SK-N-SH (cell line): ENCODE measurements at regions not wholly inside any gene's neighbourhood (a gene's known extent, or its start where the extent isn't known, plus 50 kb on each side); places are given as distances from the start of the nearest gene placed in this dataset.

ENCODE experiments used
- CTCF ChIA-PET: fragments of 300-600, 350-600 bp; formaldehyde crosslinking; extraction: SDS; loops from one replicate; lab custom pipeline; 2021; lab: Yijun Ruan, JAX
- POLR2A ChIA-PET: fragments of 350-600 bp; sonication (Branson Sonifier 250); formaldehyde crosslinking; extraction: SDS; loops from one replicate; lab custom pipeline; 2020; ENCODE audit warnings: antibody characterized with exemption, inconsistent platforms; lab: Yijun Ruan, JAX
- DNase-seq: peaks from one replicate; pipeline ENCODE4 v3.0.0; 2012
- H2AFZ ChIP-seq: fragments of 200-600 bp; sonication (generic); 2 replicates; pipeline ENCODE4 v1.8.1; 2016; ENCODE audit warnings: antibody characterized with exemption, mild to moderate bottlenecking, low read depth
- H3F3A ChIP-seq: fragments of 200-600 bp; sonication (generic); replicated peaks from 2 replicates; pipeline ENCODE3; 2016; ENCODE audit warnings: antibody characterized with exemption, mild to moderate bottlenecking; ENCODE audit not compliant: insufficient read depth
- H3K27ac ChIP-seq, 2 experiments: fragments of 200-500 bp in 1 of 2; fragments of 200-600 bp in 1 of 2; sonication (Bioruptor generic) in 1 of 2; sonication (generic), shearing (Covaris generic) in 1 of 2; 2 replicates each; pipeline versions ENCODE4 v1.5.1 to v1.6.1; 2014 to 2016; ENCODE audit warnings: low read depth in 2 of 2, inconsistent platforms in 1 of 2, low read length in 1 of 2, mild to moderate bottlenecking in 1 of 2, mixed read lengths in 1 of 2
- H3K27me3 ChIP-seq: fragments of 200-600 bp; sonication (generic), shearing (Covaris generic); 2 replicates; pipeline ENCODE4 v1.6.1; 2016; ENCODE audit warnings: mixed run types; ENCODE audit not compliant: insufficient read depth
- H3K36me3 ChIP-seq, 2 experiments: fragments of 200-500 bp in 1 of 2; fragments of 200-600 bp in 1 of 2; sonication (Bioruptor generic) in 1 of 2; sonication (generic) in 1 of 2; replicated peaks in 1 of 2; 2 replicates each; pipeline versions ENCODE3 to v1.5.1; 2014 to 2016; ENCODE audit warnings: low read length in 1 of 2, mild to moderate bottlenecking in 1 of 2; ENCODE audit not compliant: insufficient read depth in 2 of 2, control insufficient read depth in 1 of 2
- H3K4me1 ChIP-seq, 2 experiments: fragments of 200-500 bp in 1 of 2; fragments of 200-600 bp in 1 of 2; sonication (Bioruptor generic) in 1 of 2; sonication (generic), shearing (Covaris generic) in 1 of 2; 2 replicates each; pipeline versions ENCODE4 v1.5.1 to v1.6.1; 2014 to 2016; ENCODE audit warnings: low read depth in 1 of 2, low read length in 1 of 2, mixed run types in 1 of 2; ENCODE audit not compliant: insufficient read depth in 2 of 2, control insufficient read depth in 1 of 2
- H3K4me2 ChIP-seq: fragments of 200-600 bp; sonication (generic), shearing (Covaris generic); 2 replicates; pipeline ENCODE4 v1.6.1; 2017; ENCODE audit warnings: mixed run types
- H3K4me3 ChIP-seq, 2 experiments: fragments of 200-500 bp in 1 of 2; fragments of 200-600 bp in 1 of 2; sonication (Bioruptor generic) in 1 of 2; sonication (generic), shearing (Covaris generic) in 1 of 2; 2 replicates each; pipeline versions ENCODE4 v1.5.1 to v1.8.1; 2014 to 2016; ENCODE audit warnings: low read depth in 2 of 2, inconsistent platforms in 1 of 2, low read length in 1 of 2, mild to moderate bottlenecking in 1 of 2, mixed read lengths in 1 of 2, moderate library complexity in 1 of 2
- H3K79me2 ChIP-seq: fragments of 200-600 bp; sonication (generic); 2 replicates; pipeline ENCODE4 v1.8.1; 2017; ENCODE audit warnings: mild to moderate bottlenecking; ENCODE audit not compliant: insufficient read depth
- H3K9ac ChIP-seq: fragments of 200-600 bp; sonication (generic); 2 replicates; pipeline ENCODE4 v1.6.1; 2017; ENCODE audit warnings: mixed run types
- H3K9me2 ChIP-seq: fragments of 200-600 bp; sonication (generic); 2 replicates; pipeline ENCODE4 v1.6.1; 2017; ENCODE audit warnings: mixed run types
- H3K9me3 ChIP-seq: fragments of 200-600 bp; sonication (generic); 2 replicates; pipeline ENCODE4 v1.6.1; 2017; ENCODE audit warnings: mixed run types, mild to moderate bottlenecking, moderate library complexity
- H4K20me1 ChIP-seq: fragments of 200-600 bp; sonication (generic); 2 replicates; pipeline ENCODE4 v1.6.1; 2017; ENCODE audit warnings: mild to moderate bottlenecking, mixed run types; ENCODE audit not compliant: insufficient read depth
- ELF1 ChIP-seq: IDR thresholded peaks from 2 replicates; pipeline ENCODE4 v1.4.0; 2012
- EP300 ChIP-seq, 2 experiments: IDR thresholded peaks; 2 replicates each; pipeline versions ENCODE4 v1.4.0 to v1.6.1; 2012; ENCODE audit warnings: borderline replicate concordance in 1 of 2, low read depth in 1 of 2, low read length in 1 of 2
- FOXJ3 ChIP-seq: sonication (generic); formaldehyde crosslinking; IDR thresholded peaks from 2 replicates; pipeline ENCODE4 v1.5.1; 2020; ENCODE audit warnings: mild to moderate bottlenecking, missing genetic modification reagents
- GABPA ChIP-seq: IDR thresholded peaks from 2 replicates; pipeline ENCODE4 v1.4.0; 2012; ENCODE audit warnings: low read depth, mild to moderate bottlenecking
- GATA2 ChIP-seq: sonication (generic); formaldehyde crosslinking; IDR thresholded peaks from 2 replicates; pipeline ENCODE4 v1.5.0; 2020; ENCODE audit warnings: mild to moderate bottlenecking, missing genetic modification reagents
- JUND ChIP-seq: IDR thresholded peaks from 2 replicates; pipeline ENCODE4 v1.4.0; 2012
- MEF2A ChIP-seq: IDR thresholded peaks from 2 replicates; pipeline ENCODE4 v1.4.0; 2012; ENCODE audit warnings: low read depth, borderline replicate concordance
- NRF1 ChIP-seq: IDR thresholded peaks from 2 replicates; pipeline ENCODE4 v1.6.1; 2012; ENCODE audit warnings: low read depth, mild to moderate bottlenecking, low read length
- POLR2AphosphoS5 ChIP-seq: IDR thresholded peaks from 2 replicates; pipeline ENCODE4 v1.6.1; 2012; ENCODE audit warnings: low read depth, low read length
- RAD21 ChIP-seq: IDR thresholded peaks from 2 replicates; pipeline ENCODE4 v1.6.1; 2012; ENCODE audit warnings: mild to moderate bottlenecking, low read length
- RXRA ChIP-seq: IDR thresholded peaks from 2 replicates; pipeline ENCODE4 v1.4.0; 2012; ENCODE audit warnings: low read depth, mild to moderate bottlenecking, borderline replicate concordance
- SMC3 ChIP-seq: IDR thresholded peaks from 2 replicates; pipeline ENCODE4 v1.6.1; 2012; ENCODE audit warnings: low read depth, low read length, improper control_type of control experiment
- TAF1 ChIP-seq: IDR thresholded peaks from 2 replicates; pipeline ENCODE4 v1.6.1; 2012; ENCODE audit warnings: low read depth, mild to moderate bottlenecking, low read length, moderate library complexity, borderline replicate concordance
- TCF12 ChIP-seq: IDR thresholded peaks from 2 replicates; pipeline ENCODE4 v1.4.0; 2012
- YY1 ChIP-seq: IDR thresholded peaks from 2 replicates; pipeline ENCODE4 v1.4.0; 2012; ENCODE audit warnings: low read depth, mild to moderate bottlenecking
- WGBS: methylation state at CpG from one replicate; pipeline ENCODE4 v1.1.6; 2017; ENCODE audit warnings: low lambda C conversion rate; 5-methylcytosine and 5-hydroxymethylcytosine counted together
- TF ChIP-seq, protein P1 (sequence below): IDR thresholded peaks from 2 replicates; pipeline ENCODE4 v1.4.0; 2012; ENCODE audit warnings: low read depth, borderline replicate concordance
- TF ChIP-seq, protein P2 (sequence below): IDR thresholded peaks from 2 replicates; pipeline ENCODE4 v1.4.0; 2012; ENCODE audit warnings: low read depth, borderline replicate concordance
- TF ChIP-seq, protein P3 (sequence below): fragments of 150-350 bp; IDR thresholded peaks from 2 replicates; pipeline ENCODE4 v1.6.1; 2016; ENCODE audit warnings: mild to moderate bottlenecking, low read depth, low read length
- TF ChIP-seq, protein P4 (sequence below): IDR thresholded peaks from 2 replicates; pipeline ENCODE4 v1.4.0; 2012; ENCODE audit warnings: low read depth
- TF ChIP-seq, protein P5 (sequence below): fragments of 200-600 bp; sonication (generic); IDR thresholded peaks from 2 replicates; pipeline ENCODE4 v1.6.1; 2017; ENCODE audit warnings: antibody characterized with exemption, mild to moderate bottlenecking, moderate library complexity

DNA sequence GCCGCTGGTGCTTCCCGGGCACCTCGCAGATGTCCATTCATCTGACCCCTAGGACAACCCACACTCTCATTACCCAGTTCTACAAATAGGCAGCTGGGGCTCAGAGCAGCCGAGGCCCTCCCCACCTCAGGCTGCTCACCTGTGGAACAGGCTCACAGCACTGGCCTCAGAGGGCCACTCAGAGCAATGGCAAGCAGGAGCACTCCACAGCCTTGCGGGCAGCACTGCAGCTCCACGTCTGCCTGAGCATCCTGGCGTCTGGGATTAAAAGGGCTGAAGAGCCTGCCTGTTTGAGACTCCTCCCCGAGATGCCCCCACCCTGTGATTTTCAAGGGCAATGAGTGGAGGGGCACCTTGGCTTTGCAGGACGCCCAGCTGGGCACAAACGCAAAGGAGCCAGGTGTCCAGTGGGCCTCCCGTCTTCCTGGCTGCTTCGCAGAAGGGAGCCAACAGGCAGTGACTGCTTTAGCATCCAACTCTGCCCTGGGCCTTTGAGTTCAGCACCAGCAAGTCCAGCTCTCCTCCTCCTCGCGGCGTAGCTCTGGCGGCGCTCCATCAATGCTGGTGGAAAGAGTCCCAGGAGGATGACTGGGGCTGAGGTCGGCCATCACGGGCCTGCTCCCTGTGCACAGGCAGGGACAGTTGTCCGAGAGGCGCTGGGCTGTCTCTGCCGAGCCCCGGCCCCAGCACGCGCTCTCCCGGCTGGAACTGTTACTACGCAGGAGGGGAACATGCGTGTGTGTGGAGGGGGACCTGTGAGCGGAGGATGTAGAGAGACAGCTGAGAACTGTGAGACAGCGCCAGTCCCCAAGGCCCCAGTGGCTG is 297.2 kb downstream of the NDUFA10 start:
- DNase-seq, result no peak
- H3K36me3 ChIP-seq, result no peaks in the 10 kb centered on the region
- no peak overlapping the region for H3K9ac ChIP-seq
- WGBS, result 45% methylated on average over 16 of the region's 30 CpGs
- no peaks in the 10 kb centered on the region for H3K79me2 ChIP-seq
- no peaks in the 10 kb centered on the region for H4K20me1 ChIP-seq
- ChIA-PET CTCF (interaction anchor here (1.1 kb wide), 1 partner anchor 59 kb away, joined by 3 read pairs; no protein-coding TSS in a partner anchor), POLR2A (no interaction called here)
- H3K9me3 ChIP-seq, result no peaks in the 10 kb centered on the region
- peaks cover 0 to 48% of the 10 kb centered on the region in 2 experiments; a peak in 1 of 4 replicates for H3K4me1 ChIP-seq
- H3K27me3 ChIP-seq, result no peaks in the 10 kb centered on the region
- H3K27ac ChIP-seq, result no peak overlapping the region
- H3K9me2 ChIP-seq, result no peaks in the 10 kb centered on the region
- no peak overlapping the region for H2AFZ ChIP-seq
- no peaks in the 10 kb centered on the region for H3F3A ChIP-seq
- H3K4me2 ChIP-seq, result no peak overlapping the region
- no peak for TF ChIP-seq TAF1
- TF ChIP-seq, protein P1, sequence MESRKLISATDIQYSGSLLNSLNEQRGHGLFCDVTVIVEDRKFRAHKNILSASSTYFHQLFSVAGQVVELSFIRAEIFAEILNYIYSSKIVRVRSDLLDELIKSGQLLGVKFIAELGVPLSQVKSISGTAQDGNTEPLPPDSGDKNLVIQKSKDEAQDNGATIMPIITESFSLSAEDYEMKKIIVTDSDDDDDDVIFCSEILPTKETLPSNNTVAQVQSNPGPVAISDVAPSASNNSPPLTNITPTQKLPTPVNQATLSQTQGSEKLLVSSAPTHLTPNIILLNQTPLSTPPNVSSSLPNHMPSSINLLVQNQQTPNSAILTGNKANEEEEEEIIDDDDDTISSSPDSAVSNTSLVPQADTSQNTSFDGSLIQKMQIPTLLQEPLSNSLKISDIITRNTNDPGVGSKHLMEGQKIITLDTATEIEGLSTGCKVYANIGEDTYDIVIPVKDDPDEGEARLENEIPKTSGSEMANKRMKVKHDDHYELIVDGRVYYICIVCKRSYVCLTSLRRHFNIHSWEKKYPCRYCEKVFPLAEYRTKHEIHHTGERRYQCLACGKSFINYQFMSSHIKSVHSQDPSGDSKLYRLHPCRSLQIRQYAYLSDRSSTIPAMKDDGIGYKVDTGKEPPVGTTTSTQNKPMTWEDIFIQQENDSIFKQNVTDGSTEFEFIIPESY, result no peak
- no peak for TF ChIP-seq SMC3
- TF ChIP-seq MEF2A, result no peak
- TF ChIP-seq YY1, result no peak
- no peak for TF ChIP-seq ELF1
- no peak for TF ChIP-seq TCF12
- no peak for TF ChIP-seq FOXJ3 (CRISPR knock-in tag)
- TF ChIP-seq, protein P2, sequence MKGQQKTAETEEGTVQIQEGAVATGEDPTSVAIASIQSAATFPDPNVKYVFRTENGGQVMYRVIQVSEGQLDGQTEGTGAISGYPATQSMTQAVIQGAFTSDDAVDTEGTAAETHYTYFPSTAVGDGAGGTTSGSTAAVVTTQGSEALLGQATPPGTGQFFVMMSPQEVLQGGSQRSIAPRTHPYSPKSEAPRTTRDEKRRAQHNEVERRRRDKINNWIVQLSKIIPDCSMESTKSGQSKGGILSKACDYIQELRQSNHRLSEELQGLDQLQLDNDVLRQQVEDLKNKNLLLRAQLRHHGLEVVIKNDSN, result no peak
- no peak for TF ChIP-seq RXRA
- no peak for TF ChIP-seq NRF1
- TF ChIP-seq POLR2AphosphoS5, result no peak
- no peak for TF ChIP-seq JUND
- TF ChIP-seq RAD21, result no peak
- TF ChIP-seq, protein P3, sequence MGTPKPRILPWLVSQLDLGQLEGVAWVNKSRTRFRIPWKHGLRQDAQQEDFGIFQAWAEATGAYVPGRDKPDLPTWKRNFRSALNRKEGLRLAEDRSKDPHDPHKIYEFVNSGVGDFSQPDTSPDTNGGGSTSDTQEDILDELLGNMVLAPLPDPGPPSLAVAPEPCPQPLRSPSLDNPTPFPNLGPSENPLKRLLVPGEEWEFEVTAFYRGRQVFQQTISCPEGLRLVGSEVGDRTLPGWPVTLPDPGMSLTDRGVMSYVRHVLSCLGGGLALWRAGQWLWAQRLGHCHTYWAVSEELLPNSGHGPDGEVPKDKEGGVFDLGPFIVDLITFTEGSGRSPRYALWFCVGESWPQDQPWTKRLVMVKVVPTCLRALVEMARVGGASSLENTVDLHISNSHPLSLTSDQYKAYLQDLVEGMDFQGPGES, result no peak
- TF ChIP-seq EP300 (IDR thresholded peaks at IDR 0.05; ENCODE audit: borderline replicate concordance in 1 of 2, low read depth in 1 of 2, low read length in 1 of 2), result no peak
- TF ChIP-seq, protein P4, sequence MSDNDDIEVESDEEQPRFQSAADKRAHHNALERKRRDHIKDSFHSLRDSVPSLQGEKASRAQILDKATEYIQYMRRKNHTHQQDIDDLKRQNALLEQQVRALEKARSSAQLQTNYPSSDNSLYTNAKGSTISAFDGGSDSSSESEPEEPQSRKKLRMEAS, result no peak
- TF ChIP-seq, protein P5, sequence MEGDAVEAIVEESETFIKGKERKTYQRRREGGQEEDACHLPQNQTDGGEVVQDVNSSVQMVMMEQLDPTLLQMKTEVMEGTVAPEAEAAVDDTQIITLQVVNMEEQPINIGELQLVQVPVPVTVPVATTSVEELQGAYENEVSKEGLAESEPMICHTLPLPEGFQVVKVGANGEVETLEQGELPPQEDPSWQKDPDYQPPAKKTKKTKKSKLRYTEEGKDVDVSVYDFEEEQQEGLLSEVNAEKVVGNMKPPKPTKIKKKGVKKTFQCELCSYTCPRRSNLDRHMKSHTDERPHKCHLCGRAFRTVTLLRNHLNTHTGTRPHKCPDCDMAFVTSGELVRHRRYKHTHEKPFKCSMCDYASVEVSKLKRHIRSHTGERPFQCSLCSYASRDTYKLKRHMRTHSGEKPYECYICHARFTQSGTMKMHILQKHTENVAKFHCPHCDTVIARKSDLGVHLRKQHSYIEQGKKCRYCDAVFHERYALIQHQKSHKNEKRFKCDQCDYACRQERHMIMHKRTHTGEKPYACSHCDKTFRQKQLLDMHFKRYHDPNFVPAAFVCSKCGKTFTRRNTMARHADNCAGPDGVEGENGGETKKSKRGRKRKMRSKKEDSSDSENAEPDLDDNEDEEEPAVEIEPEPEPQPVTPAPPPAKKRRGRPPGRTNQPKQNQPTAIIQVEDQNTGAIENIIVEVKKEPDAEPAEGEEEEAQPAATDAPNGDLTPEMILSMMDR, result no peak
- TF ChIP-seq GABPA, result no peak
- no peak for TF ChIP-seq GATA2 (CRISPR knock-in tag)
- no peak overlapping the region for H3K4me3 ChIP-seq
